H9 (cell line): ENCODE measurements at regions not wholly inside any gene's neighbourhood (a gene's known extent, or its start where the extent isn't known, plus 50 kb on each side); places are given as distances from the start of the nearest gene placed in this dataset.

Experiments
- DNase-seq: peaks from one replicate; pipeline ENCODE4 v3.0.0-alpha.2; 2017
- H2AFZ ChIP-seq: one replicate; pipeline ENCODE4 v1.6.1; 2013; ENCODE audit warnings: mild to moderate bottlenecking, low read length, control low read depth, moderate library complexity
- H2AK5ac ChIP-seq: 2 replicates; pipeline ENCODE4 v1.6.1; 2013; ENCODE audit warnings: low read length, control low read depth, mixed read lengths; ENCODE audit not compliant: insufficient read length
- H2BK120ac ChIP-seq: one replicate; pipeline ENCODE4 v1.6.1; 2013; ENCODE audit warnings: low read depth, mild to moderate bottlenecking, low read length, control low read depth, inconsistent platforms; ENCODE audit not compliant: poor library complexity, severe bottlenecking
- H2BK12ac ChIP-seq: 2 replicates; pipeline ENCODE4 v1.6.1; 2013; ENCODE audit warnings: low read length, control low read depth, mixed read lengths, low read depth; ENCODE audit not compliant: insufficient read length
- H2BK15ac ChIP-seq: 2 replicates; pipeline ENCODE4 v1.6.1; 2013; ENCODE audit warnings: low read depth, low read length, control low read depth
- H2BK20ac ChIP-seq: one replicate; pipeline ENCODE4 v1.6.1; 2013; ENCODE audit warnings: low read depth, mild to moderate bottlenecking, low read length, control low read depth, inconsistent platforms; ENCODE audit not compliant: poor library complexity, severe bottlenecking
- H2BK5ac ChIP-seq: 2 replicates; pipeline ENCODE4 v1.6.1; 2013; ENCODE audit warnings: low read length, control low read depth, mixed read lengths; ENCODE audit not compliant: insufficient read length
- H3K14ac ChIP-seq: 2 replicates; pipeline ENCODE4 v1.6.1; 2013; ENCODE audit warnings: low read length, control low read depth; ENCODE audit not compliant: insufficient read depth
- H3K18ac ChIP-seq: 2 replicates; pipeline ENCODE4 v1.6.1; 2013; ENCODE audit warnings: low read depth, mild to moderate bottlenecking, mixed read lengths, low read length, control low read depth; ENCODE audit not compliant: insufficient read length
- H3K23ac ChIP-seq: 2 replicates; pipeline ENCODE4 v1.6.1; 2013; ENCODE audit warnings: low read length, control low read depth, mixed read lengths, low read depth; ENCODE audit not compliant: insufficient read length
- H3K23me2 ChIP-seq: 2 replicates; pipeline ENCODE4 v1.6.1; 2013; ENCODE audit warnings: low read depth, mild to moderate bottlenecking, mixed read lengths, low read length, control low read depth; ENCODE audit not compliant: insufficient read length, poor library complexity, severe bottlenecking
- H3K27ac ChIP-seq: 2 replicates; pipeline ENCODE4 v1.5.1; 2013; ENCODE audit warnings: low read length, control low read depth, mixed read lengths, low read depth; ENCODE audit not compliant: insufficient read length
- H3K27me3 ChIP-seq: 2 replicates; pipeline ENCODE4 v1.6.1; 2013; ENCODE audit warnings: low read length, control low read depth, inconsistent platforms; ENCODE audit not compliant: insufficient read depth
- H3K4ac ChIP-seq: 2 replicates; pipeline ENCODE4 v1.6.1; 2013; ENCODE audit warnings: low read depth, mild to moderate bottlenecking, control low read depth, inconsistent platforms, low read length, moderate library complexity
- H3K4me1 ChIP-seq: 2 replicates; pipeline ENCODE4 v1.6.1; 2013; ENCODE audit warnings: low read length, control low read depth, inconsistent platforms; ENCODE audit not compliant: insufficient read depth
- H3K4me2 ChIP-seq: 2 replicates; pipeline ENCODE4 v1.6.1; 2013; ENCODE audit warnings: low read length, control low read depth, mixed read lengths; ENCODE audit not compliant: insufficient read length, insufficient read depth
- H3K56ac ChIP-seq: 2 replicates; pipeline ENCODE4 v1.6.1; 2013; ENCODE audit warnings: low read depth, mild to moderate bottlenecking, mixed read lengths, low read length, control low read depth; ENCODE audit not compliant: insufficient read length
- H3K79me1 ChIP-seq: 2 replicates; pipeline ENCODE4 v1.6.1; 2013; ENCODE audit warnings: low read depth, mild to moderate bottlenecking, moderate library complexity, low read length, control low read depth, inconsistent platforms; ENCODE audit not compliant: insufficient read depth, poor library complexity, severe bottlenecking
- H3K79me2 ChIP-seq: 2 replicates; pipeline ENCODE4 v1.6.1; 2013; ENCODE audit warnings: low read length, control low read depth, inconsistent platforms; ENCODE audit not compliant: insufficient read depth
- H3K9ac ChIP-seq: 2 replicates; pipeline ENCODE4 v1.6.1; 2013; ENCODE audit warnings: low read length, control low read depth, mixed read lengths; ENCODE audit not compliant: insufficient read length; ENCODE audit errors: extremely low read depth
- H3K9me3 ChIP-seq: one replicate; pipeline ENCODE4 v1.6.1; 2013; ENCODE audit warnings: low read depth, low read length, inconsistent platforms; ENCODE audit not compliant: control insufficient read depth
- H3T11ph ChIP-seq: one replicate; pipeline ENCODE4 v1.6.1; 2013; ENCODE audit warnings: mild to moderate bottlenecking, low read length, control low read depth, inconsistent platforms
- H4K20me1 ChIP-seq: one replicate; pipeline ENCODE4 v1.6.1; 2013; ENCODE audit not compliant: control insufficient read depth, insufficient read length, insufficient read depth
- H4K5ac ChIP-seq: 2 replicates; pipeline ENCODE4 v1.6.1; 2013; ENCODE audit warnings: low read depth, mild to moderate bottlenecking, mixed read lengths, low read length, control low read depth; ENCODE audit not compliant: insufficient read length
- H4K8ac ChIP-seq: replicated peaks from 2 replicates; pipeline ENCODE4 v1.6.1; 2013; ENCODE audit warnings: low read length, control low read depth, mixed read lengths, low read depth; ENCODE audit not compliant: insufficient read length
- H4K91ac ChIP-seq: 2 replicates; pipeline ENCODE4 v1.6.1; 2013; ENCODE audit warnings: low read depth, mild to moderate bottlenecking, moderate library complexity, mixed read lengths, low read length, control low read depth; ENCODE audit not compliant: insufficient read length
- H3K27ac Mint-ChIP-seq, 3 experiments: 2 replicates in 2 of 3; 3 replicates in 1 of 3; pipeline ENCODE4 v1.8.0; 2020 to 2021; ENCODE audit warnings: mixed read lengths in 3 of 3, mild to moderate bottlenecking in 1 of 3, moderate library complexity in 1 of 3
- H3K27me3 Mint-ChIP-seq: 2 replicates; pipeline ENCODE4 v1.8.0; 2021; ENCODE audit warnings: low read depth, mild to moderate bottlenecking, moderate library complexity, mixed read lengths
- H3K36me3 Mint-ChIP-seq, 3 experiments: 2 replicates in 2 of 3; 3 replicates in 1 of 3; pipeline ENCODE4 v1.8.0; 2020 to 2021; ENCODE audit warnings: low read depth in 3 of 3, mixed read lengths in 3 of 3; ENCODE audit not compliant: insufficient read depth in 1 of 3
- H3K4me1 Mint-ChIP-seq, 2 experiments: 2 replicates each; pipeline ENCODE4 v1.8.0; 2020; ENCODE audit warnings: mixed read lengths in 2 of 2
- H3K4me3 Mint-ChIP-seq, 2 experiments: 2 replicates in 1 of 2; 3 replicates in 1 of 2; pipeline ENCODE4 v1.8.0; 2020 to 2021; ENCODE audit warnings: mild to moderate bottlenecking in 2 of 2, mixed read lengths in 2 of 2, moderate library complexity in 1 of 2
- H3K9me3 Mint-ChIP-seq, 2 experiments: 2 replicates in 1 of 2; 3 replicates in 1 of 2; pipeline ENCODE4 v1.8.0; 2020; ENCODE audit warnings: mild to moderate bottlenecking in 2 of 2, mixed read lengths in 2 of 2, moderate library complexity in 1 of 2
- WGBS: extraction: QIAGEN DNeasy Blood & Tissue Kit; methylation state at CpG from one replicate; pipeline ENCODE4 v1.1.7; 2013; ENCODE audit warnings: missing lambda C conversion rate, low lambda C conversion rate, mixed read lengths; ENCODE audit not compliant: insufficient read length; ENCODE audit errors: extremely low coverage; 5-methylcytosine and 5-hydroxymethylcytosine counted together
- TF ChIP-seq, protein P1 (sequence below): fragments of 200-600 bp; sonication (generic); conservative IDR thresholded peaks from 3 replicates; pipeline ENCODE4 v1.8.0; 2021; ENCODE audit warnings: antibody characterized with exemption, mild to moderate bottlenecking

DNA sequence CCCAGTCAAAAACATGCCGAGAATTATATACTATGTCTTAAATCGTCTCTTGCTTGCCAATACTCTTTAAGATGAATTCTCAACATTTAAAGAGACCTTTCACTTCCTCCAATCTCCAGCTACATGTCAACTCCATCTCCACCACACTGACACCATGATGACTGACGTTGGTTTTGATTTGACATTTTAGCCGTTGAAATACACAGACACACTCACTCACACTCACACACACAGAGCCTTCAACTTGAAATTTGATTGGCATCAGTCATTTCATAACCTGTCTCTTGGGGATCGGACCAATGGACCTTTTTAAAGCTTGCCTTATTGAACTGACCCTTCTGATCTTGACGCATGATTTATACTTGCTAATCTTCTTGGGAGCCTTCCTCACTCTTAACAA lies 230.8 kb upstream of the PIK3C3 start:
- Histone ChIP-seq H2BK120ac (no peak overlapping the region), H3K14ac (no peak overlapping the region), H3K23ac (no peak overlapping the region), H3K23me2 (no peaks in the 10 kb centered on the region), H4K8ac (no peak overlapping the region), H3K4me2 (no peak overlapping the region), H3T11ph (no peak overlapping the region), H4K5ac (no peak overlapping the region), H3K4me1 (peaks cover 4% of the 10 kb centered on the region; the same call in 1 of the 2 replicates), H3K9ac (no peak overlapping the region), H3K79me1 (no peaks in the 10 kb centered on the region), H2BK12ac (no peak overlapping the region), H2BK15ac (no peak overlapping the region), H4K20me1 (no peaks in the 10 kb centered on the region), H2BK5ac (no peak overlapping the region), H4K91ac (no peak overlapping the region), H2AK5ac (no peak overlapping the region), H3K27me3 (no peaks in the 10 kb centered on the region), H3K18ac (no peak overlapping the region), H3K9me3 (no peaks in the 10 kb centered on the region), H3K27ac (no peak overlapping the region), H3K4ac (no peak overlapping the region), H2BK20ac (no peak overlapping the region), H3K79me2 (no peaks in the 10 kb centered on the region), H2AFZ (no peak overlapping the region), H3K56ac (no peak overlapping the region)
- H3K27me3 Mint-ChIP-seq, result no peaks in the 10 kb centered on the region
- no peak overlapping the region for H3K27ac Mint-ChIP-seq
- no peaks in the 10 kb centered on the region for H3K36me3 Mint-ChIP-seq
- H3K4me3 Mint-ChIP-seq, result no peak overlapping the region
- no peaks in the 10 kb centered on the region for H3K9me3 Mint-ChIP-seq
- TF ChIP-seq, protein P1, sequence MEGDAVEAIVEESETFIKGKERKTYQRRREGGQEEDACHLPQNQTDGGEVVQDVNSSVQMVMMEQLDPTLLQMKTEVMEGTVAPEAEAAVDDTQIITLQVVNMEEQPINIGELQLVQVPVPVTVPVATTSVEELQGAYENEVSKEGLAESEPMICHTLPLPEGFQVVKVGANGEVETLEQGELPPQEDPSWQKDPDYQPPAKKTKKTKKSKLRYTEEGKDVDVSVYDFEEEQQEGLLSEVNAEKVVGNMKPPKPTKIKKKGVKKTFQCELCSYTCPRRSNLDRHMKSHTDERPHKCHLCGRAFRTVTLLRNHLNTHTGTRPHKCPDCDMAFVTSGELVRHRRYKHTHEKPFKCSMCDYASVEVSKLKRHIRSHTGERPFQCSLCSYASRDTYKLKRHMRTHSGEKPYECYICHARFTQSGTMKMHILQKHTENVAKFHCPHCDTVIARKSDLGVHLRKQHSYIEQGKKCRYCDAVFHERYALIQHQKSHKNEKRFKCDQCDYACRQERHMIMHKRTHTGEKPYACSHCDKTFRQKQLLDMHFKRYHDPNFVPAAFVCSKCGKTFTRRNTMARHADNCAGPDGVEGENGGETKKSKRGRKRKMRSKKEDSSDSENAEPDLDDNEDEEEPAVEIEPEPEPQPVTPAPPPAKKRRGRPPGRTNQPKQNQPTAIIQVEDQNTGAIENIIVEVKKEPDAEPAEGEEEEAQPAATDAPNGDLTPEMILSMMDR, result no peak
- no peak for DNase-seq
- whole genome bisulfite sequencing, result no CpG with 5 or more reads among the region's 6 CpGs
- H3K4me1 Mint-ChIP-seq, result peaks cover 4% of the 10 kb centered on the region in 2 experiments
